22Rv1 (cell line): ENCODE measurements at regions not wholly inside any gene's neighbourhood (a gene's known extent, or its start where the extent isn't known, plus 50 kb on each side); places are given as distances from the start of the nearest gene placed in this dataset.

Experiments used
- H3K27ac ChIP-seq: fragments of 450-650 bp; 2 replicates; pipeline ENCODE4 v1.5.1; 2017
- ZFX ChIP-seq: fragments of 450-650 bp; IDR thresholded peaks from 2 replicates; pipeline ENCODE4 v1.6.1; 2017; ENCODE audit warnings: antibody characterized with exemption, borderline replicate concordance
- TF ChIP-seq, protein P1 (sequence below): fragments of 450-650 bp; IDR thresholded peaks from 2 replicates; pipeline ENCODE4 v1.5.1; 2017; ENCODE audit warnings: mild to moderate bottlenecking

DNA sequence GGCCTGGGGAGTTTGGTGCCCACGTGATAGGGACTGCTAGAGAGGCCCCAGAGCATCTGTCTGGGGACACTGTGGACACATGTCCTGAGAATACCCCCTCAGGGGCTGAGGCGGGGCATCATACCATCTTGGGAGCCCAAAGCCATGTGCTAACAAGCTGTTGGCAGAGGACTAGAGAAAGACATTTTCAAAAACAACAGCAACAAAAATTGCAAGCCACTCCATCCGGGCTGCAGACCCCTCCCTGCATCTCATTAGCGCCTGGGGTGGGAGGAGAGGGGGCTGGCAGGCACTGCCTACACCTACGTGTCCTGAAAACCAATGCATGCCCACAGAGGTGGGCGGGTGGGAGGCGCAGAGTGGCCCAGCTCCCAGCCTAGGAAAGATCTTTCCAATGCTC, 507.4 kb upstream of the PODXL start:
- H3K27ac ChIP-seq: no peak overlapping the region
- no peak for TF ChIP-seq ZFX

DNA sequence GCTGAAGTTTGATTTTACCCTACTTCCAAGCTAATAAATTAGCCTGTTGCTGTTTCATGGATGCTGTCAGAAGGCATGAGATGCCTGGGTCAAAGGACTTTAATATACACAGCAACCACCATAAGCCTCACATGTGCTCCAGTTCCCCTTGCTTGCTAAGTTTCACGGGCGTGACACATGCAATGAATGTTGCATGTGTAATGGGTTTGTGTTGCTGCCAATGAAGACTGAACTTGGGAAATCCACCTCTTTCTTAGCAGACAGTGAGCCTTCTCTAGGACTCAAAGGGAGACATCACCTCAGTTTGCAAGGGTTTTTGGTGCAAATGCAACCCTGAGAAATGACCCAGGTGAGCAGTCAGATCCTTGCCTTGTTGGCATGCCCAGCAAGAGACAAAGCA, 505.5 kb upstream of the PODXL start:
- TF ChIP-seq, protein P1, sequence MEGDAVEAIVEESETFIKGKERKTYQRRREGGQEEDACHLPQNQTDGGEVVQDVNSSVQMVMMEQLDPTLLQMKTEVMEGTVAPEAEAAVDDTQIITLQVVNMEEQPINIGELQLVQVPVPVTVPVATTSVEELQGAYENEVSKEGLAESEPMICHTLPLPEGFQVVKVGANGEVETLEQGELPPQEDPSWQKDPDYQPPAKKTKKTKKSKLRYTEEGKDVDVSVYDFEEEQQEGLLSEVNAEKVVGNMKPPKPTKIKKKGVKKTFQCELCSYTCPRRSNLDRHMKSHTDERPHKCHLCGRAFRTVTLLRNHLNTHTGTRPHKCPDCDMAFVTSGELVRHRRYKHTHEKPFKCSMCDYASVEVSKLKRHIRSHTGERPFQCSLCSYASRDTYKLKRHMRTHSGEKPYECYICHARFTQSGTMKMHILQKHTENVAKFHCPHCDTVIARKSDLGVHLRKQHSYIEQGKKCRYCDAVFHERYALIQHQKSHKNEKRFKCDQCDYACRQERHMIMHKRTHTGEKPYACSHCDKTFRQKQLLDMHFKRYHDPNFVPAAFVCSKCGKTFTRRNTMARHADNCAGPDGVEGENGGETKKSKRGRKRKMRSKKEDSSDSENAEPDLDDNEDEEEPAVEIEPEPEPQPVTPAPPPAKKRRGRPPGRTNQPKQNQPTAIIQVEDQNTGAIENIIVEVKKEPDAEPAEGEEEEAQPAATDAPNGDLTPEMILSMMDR: no peak
- TF ChIP-seq ZFX: no peak
- no peak overlapping the region for H3K27ac ChIP-seq

DNA sequence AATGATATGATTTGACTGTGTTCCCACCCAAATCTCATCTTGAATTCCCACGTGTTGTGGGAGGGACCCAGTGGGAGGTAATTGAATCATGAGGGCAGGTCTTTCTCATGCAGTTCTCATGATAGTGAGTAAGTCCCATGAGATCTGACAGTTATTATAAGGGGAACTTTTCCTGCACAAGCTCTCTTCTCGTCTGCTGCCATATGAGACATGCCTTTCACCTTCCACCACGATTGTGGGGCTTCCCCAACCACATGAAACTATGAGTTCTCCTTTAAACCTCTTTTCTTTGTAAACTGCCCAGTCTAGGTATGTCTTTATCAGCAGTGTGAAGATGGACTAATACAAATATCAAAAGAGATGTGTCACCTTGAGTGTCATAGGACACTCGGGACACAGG, 502.7 kb upstream of the PODXL start:
- TF ChIP-seq, protein P1: no peak
- no peak overlapping the region for H3K27ac ChIP-seq

DNA sequence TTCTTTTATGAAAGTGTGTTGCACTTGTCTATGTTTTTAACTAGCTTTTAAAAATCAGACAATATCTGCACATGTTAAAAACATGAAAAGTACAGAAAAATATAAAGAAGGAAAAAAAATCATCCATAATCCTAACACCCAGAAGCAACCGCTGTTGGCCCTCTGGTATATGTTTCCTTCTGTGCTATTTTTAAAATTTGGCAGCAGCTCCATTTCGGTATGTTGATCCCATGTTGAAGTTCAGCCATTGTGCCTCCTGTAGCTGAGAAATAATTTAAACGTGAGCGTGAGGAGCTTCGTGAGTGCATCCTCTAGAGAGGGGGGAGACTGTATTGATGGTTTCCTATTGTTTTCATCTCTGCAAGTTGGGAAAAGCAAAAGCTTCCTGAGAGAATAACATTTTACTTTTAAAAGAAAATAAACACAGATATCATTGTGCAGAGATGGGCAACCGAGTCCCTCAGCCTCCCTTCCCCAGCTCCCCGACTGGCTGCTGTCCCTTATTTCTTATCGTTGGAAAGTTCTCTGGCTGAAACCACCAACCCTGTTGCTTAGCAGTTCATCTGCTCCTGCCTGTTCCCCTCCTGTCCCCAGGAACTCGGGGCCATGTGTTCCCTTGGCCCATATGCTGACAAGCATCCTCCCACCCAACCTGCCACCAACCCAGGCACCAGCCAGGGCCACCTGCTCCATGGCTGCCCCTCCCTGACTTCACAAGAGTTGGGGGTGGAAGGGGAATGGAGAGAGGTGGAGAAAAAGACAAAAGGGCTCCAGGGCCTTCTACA, 499.1 kb upstream of the PODXL start:
- TF ChIP-seq ZFX: no peak
- TF ChIP-seq, protein P1: no peak
- H3K27ac ChIP-seq: no peak overlapping the region

DNA sequence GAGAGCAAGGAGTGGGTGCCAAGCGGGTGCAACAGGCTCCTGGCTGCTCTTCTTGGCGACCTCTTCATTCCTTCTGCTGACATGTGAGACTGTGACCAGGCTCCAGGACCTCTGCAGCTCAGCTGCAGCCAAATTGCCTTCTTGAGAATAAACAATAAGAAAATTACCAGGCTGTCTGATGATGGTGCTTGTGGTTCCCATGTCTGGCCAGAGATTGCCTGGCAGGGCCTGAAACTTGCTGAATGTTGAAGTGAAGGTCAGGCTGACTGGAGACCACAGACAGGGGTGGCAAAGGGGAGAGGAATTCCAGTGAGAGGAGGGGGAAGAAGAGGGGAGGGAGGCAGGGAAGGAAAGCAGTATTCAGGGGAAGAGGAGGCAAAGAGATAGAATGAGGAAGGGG, 497.4 kb upstream of the PODXL start:
- H3K27ac ChIP-seq: no peak overlapping the region
- no peak for TF ChIP-seq ZFX
- TF ChIP-seq, protein P1: no peak

DNA sequence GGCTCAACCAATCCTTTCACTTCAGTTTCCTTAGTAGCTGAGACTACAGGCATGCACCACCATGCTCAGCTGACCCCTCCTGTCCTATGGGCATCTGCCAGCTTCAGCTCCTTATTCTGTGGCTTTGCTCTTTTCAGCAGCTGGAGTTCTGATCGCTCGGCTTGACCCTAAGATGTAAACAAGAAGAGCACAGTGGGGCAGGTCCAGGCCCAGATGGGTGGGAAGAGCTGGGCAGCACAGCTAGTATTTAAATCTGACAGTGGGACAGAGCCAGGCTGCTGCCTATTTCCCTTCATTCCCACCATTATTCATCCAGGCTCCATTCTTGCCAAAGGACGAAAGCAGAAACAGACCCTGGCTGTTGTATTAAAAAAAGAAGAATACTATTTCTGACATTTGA, 494.9 kb upstream of the PODXL start:
- H3K27ac ChIP-seq: no peak overlapping the region
- no peak for TF ChIP-seq ZFX
- TF ChIP-seq, protein P1: no peak

DNA sequence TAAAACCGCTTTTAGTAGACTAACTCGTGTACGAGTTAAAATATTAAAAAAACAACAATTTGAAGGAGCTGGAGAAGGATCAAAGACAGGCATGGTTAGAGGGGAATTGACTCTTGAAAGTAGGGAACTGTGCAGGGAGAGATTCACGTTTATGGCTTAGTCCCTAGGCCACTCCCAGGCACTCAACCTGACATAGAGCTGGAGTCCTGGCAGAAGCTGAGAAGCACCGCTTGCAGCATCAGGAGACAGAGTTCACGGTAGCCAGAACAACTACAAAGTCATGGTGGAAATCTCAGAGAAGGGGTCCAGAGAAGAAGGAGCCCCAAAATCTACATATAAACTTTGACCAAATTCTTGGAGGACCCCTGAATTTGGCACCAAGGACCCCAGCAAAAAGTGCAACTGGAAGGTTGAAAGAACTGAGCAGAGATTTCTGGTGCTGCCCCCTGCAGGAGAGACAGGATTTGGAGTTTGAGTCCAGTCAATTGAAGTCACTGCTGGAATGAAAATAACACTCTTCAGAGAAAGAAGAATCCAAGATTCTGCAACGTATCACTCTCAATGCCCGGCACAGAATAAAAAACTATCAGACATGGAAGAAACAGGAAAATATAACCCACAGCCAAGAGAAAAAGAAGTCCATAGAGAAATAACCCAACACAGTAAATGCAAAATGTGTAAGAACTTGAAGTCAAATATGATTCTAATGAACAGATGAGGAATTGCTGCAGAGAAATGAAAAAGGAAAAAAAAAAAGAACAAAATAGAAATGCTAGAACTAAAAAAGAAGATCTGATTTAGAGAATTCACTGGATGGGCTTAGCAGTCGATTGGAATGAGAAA, 493.3 kb upstream of the PODXL start:
- H3K27ac ChIP-seq: no peak overlapping the region
- TF ChIP-seq ZFX: no peak
- TF ChIP-seq, protein P1: peak; percentile 97
